Right lobe of liver (tissue), 6 donors: ENCODE measurements at regions not wholly inside any gene's neighbourhood (a gene's known extent, or its start where the extent isn't known, plus 50 kb on each side); places are given as distances from the start of the nearest gene placed in this dataset.
"Not testable (repeated sequence)": the region's sequence is repeated elsewhere in the genome, so short reads cannot be mapped to it uniquely, and the experiment has no call there.

Experiments
- ATAC-seq, 4 donors: fragments of 200-7000 bp; cut with Tn5 transposase; one replicate each; pipeline ENCODE4 v1.9.1; 2020; ENCODE audit warnings: mild to moderate bottlenecking in 4 of 4, moderate library complexity in 4 of 4
- DNase-seq, 3 donors: peaks; one replicate each; pipeline ENCODE4 v3.0.0-alpha.2; 2020
- H3K27ac ChIP-seq, 3 donors: fragments of 200-600 bp; one replicate each; pipeline ENCODE4 v1.8.0; 2022
- H3K27me3 ChIP-seq, 2 donors: fragments of 200-600 bp; one replicate each; pipeline ENCODE4 v1.8.0; 2022
- H3K36me3 ChIP-seq, 4 donors: fragments of 200-600 bp; sonication (generic) in 1 of 4; one replicate each; pipeline versions ENCODE4 v1.5.1 to v1.8.0; 2017 to 2022; ENCODE audit warnings: control low read depth in 1 of 4
- H3K4me1 ChIP-seq, 4 donors: fragments of 200-600 bp; sonication (generic) in 1 of 4; one replicate each; pipeline versions ENCODE4 v1.5.1 to v1.8.0; 2017 to 2022; ENCODE audit warnings: control low read depth in 1 of 4
- H3K4me3 ChIP-seq, 3 donors: fragments of 200-600 bp; one replicate each; pipeline ENCODE4 v1.8.0; 2022
- H3K9me3 ChIP-seq, 4 donors: fragments of 200-600 bp; sonication (generic) in 1 of 4; one replicate each; pipeline versions ENCODE4 v1.5.1 to v1.8.0; 2017 to 2022; ENCODE audit warnings: control low read depth in 1 of 4
- POLR2A ChIP-seq: fragments of 450-650 bp; IDR thresholded peaks from one replicate; pipeline ENCODE4 v1.6.1; 2017; ENCODE audit warnings: antibody characterized with exemption, mild to moderate bottlenecking
- WGBS: methylation state at CpG from one replicate; pipeline ENCODE4 v1.1.6; 2018; ENCODE audit warnings: low coverage, low lambda C conversion rate; ENCODE audit not compliant: insufficient coverage; ENCODE audit errors: missing lambda C conversion rate; 5-methylcytosine and 5-hydroxymethylcytosine counted together
- intact Hi-C, 2 donors: fragments of 100-400 bp; cut with DNase I; formaldehyde crosslinking; loops; one replicate each; pipeline versions ENCODE4 v1.11.2 to v1.14.1; 2022
- TF ChIP-seq, protein P1 (sequence below), 4 donors: fragments of 200-600 bp in 3 of 4; fragments of 450-650 bp in 1 of 4; IDR thresholded peaks; one replicate each; pipeline versions ENCODE4 v1.5.1 to v1.8.0; 2016 to 2022; ENCODE audit warnings: antibody characterized with exemption in 4 of 4, mild to moderate bottlenecking in 2 of 4
- donor health status: DM: no; HTN: yes; CAD: no.
- donor health status: DM: no; HTN: no; CAD: no.
- donor health status: DM: no; HTN: no; CAD: no.
- donor health status: DM: no; HTN: yes; CAD: no.
- donor health status: DM: no; HTN: yes; CAD: no.

DNA sequence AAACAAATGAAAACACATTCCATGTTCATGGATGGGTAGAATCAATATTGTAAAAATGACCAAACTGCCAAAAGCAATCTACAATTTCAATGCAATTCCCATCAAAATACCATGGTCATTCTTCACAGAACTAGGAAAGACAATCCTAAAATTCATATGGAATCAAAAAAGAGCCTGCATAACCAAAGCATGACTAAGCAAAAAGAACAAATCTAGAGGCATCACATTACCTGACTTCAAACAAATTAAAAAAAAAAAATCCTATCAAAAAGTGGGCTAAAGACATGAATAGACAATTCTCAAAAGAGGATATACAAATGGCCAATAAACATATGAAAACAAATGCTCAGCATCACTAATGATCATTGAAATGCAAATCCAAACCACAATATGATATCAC, 297.5 kb downstream of the NAF1 start:
- TF ChIP-seq, protein P1, sequence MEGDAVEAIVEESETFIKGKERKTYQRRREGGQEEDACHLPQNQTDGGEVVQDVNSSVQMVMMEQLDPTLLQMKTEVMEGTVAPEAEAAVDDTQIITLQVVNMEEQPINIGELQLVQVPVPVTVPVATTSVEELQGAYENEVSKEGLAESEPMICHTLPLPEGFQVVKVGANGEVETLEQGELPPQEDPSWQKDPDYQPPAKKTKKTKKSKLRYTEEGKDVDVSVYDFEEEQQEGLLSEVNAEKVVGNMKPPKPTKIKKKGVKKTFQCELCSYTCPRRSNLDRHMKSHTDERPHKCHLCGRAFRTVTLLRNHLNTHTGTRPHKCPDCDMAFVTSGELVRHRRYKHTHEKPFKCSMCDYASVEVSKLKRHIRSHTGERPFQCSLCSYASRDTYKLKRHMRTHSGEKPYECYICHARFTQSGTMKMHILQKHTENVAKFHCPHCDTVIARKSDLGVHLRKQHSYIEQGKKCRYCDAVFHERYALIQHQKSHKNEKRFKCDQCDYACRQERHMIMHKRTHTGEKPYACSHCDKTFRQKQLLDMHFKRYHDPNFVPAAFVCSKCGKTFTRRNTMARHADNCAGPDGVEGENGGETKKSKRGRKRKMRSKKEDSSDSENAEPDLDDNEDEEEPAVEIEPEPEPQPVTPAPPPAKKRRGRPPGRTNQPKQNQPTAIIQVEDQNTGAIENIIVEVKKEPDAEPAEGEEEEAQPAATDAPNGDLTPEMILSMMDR (IDR thresholded peaks at IDR 0.05): no peak
- no peak for TF ChIP-seq POLR2A
- no peak for ATAC-seq
- intact Hi-C loops: no loop called here

DNA sequence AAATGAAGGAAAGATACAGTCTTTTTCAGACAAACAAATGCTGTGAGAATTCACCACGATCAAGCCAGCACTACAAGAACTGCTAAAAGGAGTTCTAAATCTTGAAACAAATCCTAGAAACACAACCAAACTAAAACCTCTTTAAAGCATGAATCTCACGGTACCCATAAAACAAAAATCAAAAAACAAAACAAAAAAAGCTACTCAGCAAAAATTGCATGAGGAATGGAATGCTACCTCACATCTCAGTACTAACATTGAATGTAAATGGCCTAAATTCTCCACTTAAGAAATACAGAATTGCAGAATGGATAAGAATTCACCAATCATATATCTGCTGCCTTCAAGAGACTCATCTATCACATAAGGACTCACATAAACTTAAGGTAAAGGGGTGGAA, 300.1 kb downstream of the NAF1 start:
- WGBS: 43% methylated on average over 2 of the region's 2 CpGs

More for the DNA sequence above, 297.5 kb downstream of the NAF1 start:
- no peaks in the 10 kb centered on the region for H3K4me1 ChIP-seq
- H3K9me3 ChIP-seq: no peaks in the 10 kb centered on the region
- H3K27me3 ChIP-seq: no peaks in the 10 kb centered on the region
- H3K36me3 ChIP-seq: no peaks in the 10 kb centered on the region
- no peak overlapping the region for H3K27ac ChIP-seq
- no peak for DNase-seq
- no peak overlapping the region for H3K4me3 ChIP-seq

DNA sequence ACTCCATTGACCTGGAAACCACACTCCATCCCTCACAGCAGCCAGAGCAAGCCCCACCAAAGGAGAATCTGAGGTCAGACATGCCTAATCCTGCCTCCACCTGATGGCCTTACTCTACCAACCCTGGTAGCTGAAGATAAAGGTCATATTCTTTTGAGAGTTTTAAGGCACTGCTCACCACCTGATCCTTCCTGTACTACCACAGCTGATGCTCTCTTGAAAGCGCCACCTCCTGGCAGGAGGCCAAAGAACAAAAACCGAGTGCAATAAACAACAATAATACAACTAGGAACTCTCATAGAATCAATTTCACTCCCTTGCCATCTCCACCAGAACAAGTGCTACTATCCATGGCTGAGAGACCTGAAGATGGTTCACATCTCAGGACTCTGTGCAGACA, 301.6 kb downstream of the NAF1 start:
- Histone ChIP-seq H3K27me3 (no peaks in the 10 kb centered on the region), H3K4me3 (no peak overlapping the region), H3K27ac (no peak overlapping the region), H3K36me3 (no peaks in the 10 kb centered on the region), H3K9me3 (no peaks in the 10 kb centered on the region), H3K4me1 (no peaks in the 10 kb centered on the region)
- intact Hi-C loops: no loop called here
- WGBS: 50% methylated on average over 1 of the region's 2 CpGs
- DNase-seq (no peak), ATAC-seq (no peak)
- no peak for TF ChIP-seq POLR2A
- TF ChIP-seq, protein P1 (IDR thresholded peaks at IDR 0.05): no peak

More for the DNA sequence above, 300.1 kb downstream of the NAF1 start:
- TF ChIP-seq POLR2A: no peak
- TF ChIP-seq, protein P1 (IDR thresholded peaks at IDR 0.05): no peak
- H3K27ac ChIP-seq: no peak overlapping the region
- H3K36me3 ChIP-seq: no peaks in the 10 kb centered on the region
- no peak overlapping the region for H3K4me3 ChIP-seq
- no peak for DNase-seq
- no peaks in the 10 kb centered on the region for H3K9me3 ChIP-seq
- intact Hi-C loops: no loop called here
- no peak for ATAC-seq
- H3K4me1 ChIP-seq: no peaks in the 10 kb centered on the region
- no peaks in the 10 kb centered on the region for H3K27me3 ChIP-seq

DNA sequence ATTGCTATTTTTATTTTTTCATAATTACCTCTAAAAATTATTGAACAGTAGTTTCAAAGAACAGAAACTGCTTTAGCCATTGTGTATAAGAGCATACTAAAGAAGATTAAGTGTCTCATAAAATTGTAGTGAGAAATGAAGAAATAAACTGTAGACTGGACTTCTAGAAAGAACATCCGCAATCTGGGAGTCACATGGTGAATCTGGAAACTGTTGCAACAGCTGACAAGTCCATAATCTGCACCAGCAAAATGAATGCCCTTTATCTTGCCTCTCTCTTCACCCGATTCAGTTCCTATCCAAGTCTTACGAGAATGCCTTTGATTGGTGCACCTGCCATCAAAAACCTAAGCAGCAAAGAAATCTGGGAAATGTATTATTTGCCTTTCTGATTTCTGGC, 312.9 kb downstream of the NAF1 start:
- no peaks in the 10 kb centered on the region for H3K36me3 ChIP-seq
- no peak overlapping the region for H3K27ac ChIP-seq
- DNase-seq (no peak), ATAC-seq (no peak)
- no peaks in the 10 kb centered on the region for H3K9me3 ChIP-seq
- no peaks in the 10 kb centered on the region for H3K27me3 ChIP-seq
- H3K4me1 ChIP-seq: no peaks in the 10 kb centered on the region
- intact Hi-C loops: no loop called here
- WGBS: 50% methylated on average over 3 of the region's 3 CpGs
- TF ChIP-seq POLR2A: no peak
- TF ChIP-seq, protein P1 (IDR thresholded peaks at IDR 0.05): no peak
- no peak overlapping the region for H3K4me3 ChIP-seq

DNA sequence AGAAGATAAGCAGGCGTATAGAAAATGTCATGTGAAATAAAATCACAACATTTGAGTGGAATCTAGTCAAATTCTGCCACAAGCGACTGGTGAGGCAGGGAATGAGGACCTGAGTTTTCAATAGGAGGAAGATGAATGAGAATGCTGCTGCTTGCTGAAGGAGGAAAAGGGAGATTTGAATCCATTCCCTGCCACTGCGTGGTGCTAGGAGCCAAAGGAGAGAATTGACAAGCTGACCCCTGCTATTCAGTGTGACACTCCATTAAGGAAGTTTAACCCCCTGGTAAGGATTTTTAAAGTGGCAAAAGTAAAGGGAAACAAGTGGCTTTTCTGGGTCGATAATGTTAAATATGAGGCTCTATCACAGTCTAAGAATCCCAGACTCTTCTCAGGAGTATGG, 314.0 kb downstream of the NAF1 start:
- 49% methylated on average over 4 of the region's 4 CpGs for WGBS
- no peak for ATAC-seq
- no peak overlapping the region for H3K4me3 ChIP-seq
- no peaks in the 10 kb centered on the region for H3K27me3 ChIP-seq
- no peak overlapping the region for H3K27ac ChIP-seq
- intact Hi-C loops: no loop called here
- DNase-seq: no peak
- TF ChIP-seq, protein P1 (IDR thresholded peaks at IDR 0.05): no peak
- no peak for TF ChIP-seq POLR2A
- H3K36me3 ChIP-seq: no peaks in the 10 kb centered on the region
- no peaks in the 10 kb centered on the region for H3K9me3 ChIP-seq
- no peaks in the 10 kb centered on the region for H3K4me1 ChIP-seq

DNA sequence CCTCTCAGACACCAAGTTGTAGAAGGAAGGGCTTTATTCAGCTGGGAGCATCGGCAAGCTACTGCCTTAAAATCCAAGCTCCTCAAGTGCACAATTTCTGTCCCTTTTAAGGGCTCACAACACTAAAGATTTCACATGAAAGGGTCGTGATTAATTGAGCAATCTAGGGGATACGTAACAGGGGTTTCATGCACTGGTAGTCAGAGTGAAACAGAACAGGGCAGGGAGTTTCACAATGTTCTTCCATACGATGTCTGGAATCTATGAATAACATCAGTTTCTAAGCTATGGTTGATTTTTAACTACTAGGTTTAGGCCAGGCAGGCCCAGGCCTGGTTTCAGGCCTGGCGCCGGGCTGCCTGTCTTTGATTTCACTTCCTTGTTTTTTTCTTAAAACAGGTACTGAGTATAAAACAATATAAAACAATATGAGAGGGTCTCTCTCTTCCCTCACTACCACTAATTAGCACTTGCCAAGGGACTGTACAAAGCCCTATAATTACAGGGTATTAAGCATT, 315.4 kb downstream of the NAF1 start:
- H3K36me3 ChIP-seq, H3K4me3 ChIP-seq, H3K4me1 ChIP-seq, H3K27ac ChIP-seq, H3K9me3 ChIP-seq, H3K27me3 ChIP-seq, intact Hi-C loops, ATAC-seq, DNase-seq: not testable (repeated sequence)
- WGBS: 48% methylated on average over 6 of the region's 6 CpGs
